Spleen (tissue), 11 donors: ENCODE measurements at regions not wholly inside any gene's neighbourhood (a gene's known extent, or its start where the extent isn't known, plus 50 kb on each side); places are given as distances from the start of the nearest gene placed in this dataset.
A peak's percentile ranks its signal among the peaks of the same experiment; 100 is the strongest.

Experiments
- DNase-seq: peaks from one replicate; pipeline ENCODE4 v3.0.0-alpha.2; 2020
- H3K27ac ChIP-seq, 8 donors: fragments of 200-600 bp; sonication (generic) in 7 of 8; 1 replicate in 4 of 8; 2 replicates in 4 of 8; pipeline versions ENCODE4 v1.5.0 to v1.8.0; 2016 to 2021; ENCODE audit warnings: inconsistent platforms in 4 of 8, mild to moderate bottlenecking in 4 of 8, moderate library complexity in 1 of 8
- H3K27me3 ChIP-seq, 7 donors: fragments of 200-600 bp; sonication (generic) in 6 of 7; replicated peaks in 1 of 7; 1 replicate in 4 of 7; 2 replicates in 3 of 7; pipeline versions ENCODE4 v1.5.0 to v1.8.0; 2016 to 2021; ENCODE audit warnings: inconsistent platforms in 3 of 7, mild to moderate bottlenecking in 1 of 7
- H3K36me3 ChIP-seq, 6 donors: fragments of 200-600 bp; sonication (generic) in 5 of 6; 1 replicate in 4 of 6; 2 replicates in 2 of 6; pipeline versions ENCODE4 v1.5.0 to v1.8.0; 2016 to 2021; ENCODE audit warnings: inconsistent platforms in 2 of 6
- H3K4me1 ChIP-seq, 6 donors: fragments of 200-600 bp; sonication (generic) in 5 of 6; 1 replicate in 3 of 6; 2 replicates in 3 of 6; pipeline versions ENCODE4 v1.5.0 to v1.8.0; 2016 to 2021; ENCODE audit warnings: inconsistent platforms in 3 of 6
- H3K4me3 ChIP-seq, 8 donors: fragments of 200-600 bp; sonication (generic) in 7 of 8; 1 replicate in 4 of 8; 2 replicates in 4 of 8; pipeline versions ENCODE4 v1.5.0 to v1.8.0; 2016 to 2021; ENCODE audit warnings: inconsistent platforms in 4 of 8, mild to moderate bottlenecking in 4 of 8, moderate library complexity in 2 of 8
- H3K9me3 ChIP-seq, 8 donors: fragments of 200-600 bp; sonication (generic) in 7 of 8; 1 replicate in 4 of 8; 2 replicates in 4 of 8; pipeline versions ENCODE4 v1.5.0 to v1.8.0; 2016 to 2021; ENCODE audit warnings: inconsistent platforms in 4 of 8
- CTCF ChIP-seq, 11 experiments: fragments of 200-600 bp in 7 of 11; fragments of 450-650 bp in 4 of 11; sonication (generic) in 4 of 11; IDR thresholded peaks in 8 of 11; conservative IDR thresholded peaks in 3 of 11; 1 replicate in 7 of 11; 2 replicates in 4 of 11; pipeline versions ENCODE4 v1.4.0 to v1.8.0; 2016 to 2021; ENCODE audit warnings: antibody characterized with exemption in 11 of 11, inconsistent platforms in 4 of 11, mild to moderate bottlenecking in 1 of 11
- POLR2A ChIP-seq, 3 donors: fragments of 450-650 bp; IDR thresholded peaks; one replicate each; pipeline ENCODE4 v1.5.1; 2017; ENCODE audit warnings: antibody characterized with exemption in 3 of 3, mild to moderate bottlenecking in 1 of 3
- POLR2AphosphoS5 ChIP-seq, 3 donors: sonication (generic); formaldehyde crosslinking; IDR thresholded peaks; one replicate each; pipeline ENCODE4 v1.5.1; 2017; ENCODE audit warnings: antibody characterized with exemption in 3 of 3
- WGBS, 5 donors: extraction: QIAGEN DNeasy Blood & Tissue Kit in 3 of 5; methylation state at CpG; one replicate each; pipeline versions ENCODE4 v1.1.5 to v1.1.7; 2013 to 2018; 5-methylcytosine and 5-hydroxymethylcytosine counted together
- intact Hi-C: fragments of 100-400 bp; cut with DNase I; formaldehyde crosslinking; loops from one replicate; pipeline ENCODE4 v1.15.0; 2023; ENCODE audit warnings: low total_unique reads
- donor health status: healthy with polysubstance abuse.
- donor health status: DM: no; HTN: no; CAD: no; lungs with moderate emphysema.
- donor health status: DM: no; HTN: no; CAD: no.
- donor health status: Bipolar disorder and iron deficiency.
- donor health status: healthy.
- donor health status: DM: no; HTN: no; CAD: no.
- donor health status: DM: yes; HTN: yes; CAD: no.

GRCh38 chr5:93890657-93891056, 149.3 kb upstream of the POU5F2 start:
- intact Hi-C loops, result no loop called here
- Histone ChIP-seq H3K27ac (no peak overlapping the region), H3K9me3 (no peaks in the 10 kb centered on the region), H3K4me1 (peaks cover 0 to 17% (median 5%) of the 10 kb centered on the region in 6 donors), H3K4me3 (no peak overlapping the region), H3K36me3 (peaks cover 0 to 4% (median 0%) of the 10 kb centered on the region in 6 donors), H3K27me3 (no peaks in the 10 kb centered on the region)
- 70 to 75% (median 72%) methylated on average over 4 of the region's 4 CpGs for WGBS, 5 donors
- no peak for DNase-seq
- TF ChIP-seq POLR2A (IDR thresholded peaks at IDR 0.05) (no peak), POLR2AphosphoS5 (IDR thresholded peaks at IDR 0.05) (no peak), CTCF (IDR thresholded peaks at IDR 0.05 in 8 of 11, conservative IDR thresholded peaks at IDR 0.05 in 3 of 11) (no peak)

- intact Hi-C loops, result no loop called here
- Histone ChIP-seq H3K9me3 (no peaks in the 10 kb centered on the region), H3K4me3 (no peak overlapping the region), H3K27me3 (no peaks in the 10 kb centered on the region), H3K27ac (peak overlapping the region in 2 of 8 donors; percentile 9 to 39), H3K36me3 (no peaks in the 10 kb centered on the region), H3K4me1 (peaks cover 0 to 17% (median 5%) of the 10 kb centered on the region in 6 donors)
- 87 to 96% (median 91%) methylated on average over 1 of the region's 1 CpG for WGBS, 5 donors
- no peak for TF ChIP-seq POLR2AphosphoS5 (IDR thresholded peaks at IDR 0.05)
- TF ChIP-seq POLR2A (IDR thresholded peaks at IDR 0.05), result no peak
- TF ChIP-seq CTCF (IDR thresholded peaks at IDR 0.05 in 8 of 11, conservative IDR thresholded peaks at IDR 0.05 in 3 of 11), result no peak
- no peak for DNase-seq
Measured at GRCh38 chr5:93887678-93888077, 146.3 kb upstream of the POU5F2 start.

GRCh38 chr5:93886917-93887361, 145.5 kb upstream of the POU5F2 start:
- Histone ChIP-seq H3K9me3 (no peaks in the 10 kb centered on the region), H3K27ac (peak overlapping the region in 4 of 8 donors; percentile 4 to 39 (median 10)), H3K4me3 (peak overlapping the region in 2 of 8 donors; percentile 9 to 37), H3K27me3 (no peaks in the 10 kb centered on the region), H3K4me1 (peaks cover 0 to 17% (median 5%) of the 10 kb centered on the region in 6 donors), H3K36me3 (no peaks in the 10 kb centered on the region)
- intact Hi-C loops, result no loop called here
- WGBS, 5 donors, result 2 to 14% (median 7%) methylated on average over 1 of the region's 1 CpG
- TF ChIP-seq POLR2A (IDR thresholded peaks at IDR 0.05) (no peak), CTCF (IDR thresholded peaks at IDR 0.05 in 8 of 11, conservative IDR thresholded peaks at IDR 0.05 in 3 of 11) (no peak), POLR2AphosphoS5 (IDR thresholded peaks at IDR 0.05) (no peak)
- DNase-seq, result no peak

GRCh38 chr5:93886098-93886806, 144.9 kb upstream of the POU5F2 start:
- WGBS, 5 donors, result 90 to 95% (median 94%) methylated on average over 7 of the region's 7 CpGs
- TF ChIP-seq POLR2A (IDR thresholded peaks at IDR 0.05) (no peak), CTCF (IDR thresholded peaks at IDR 0.05 in 8 of 11, conservative IDR thresholded peaks at IDR 0.05 in 3 of 11) (no peak), POLR2AphosphoS5 (IDR thresholded peaks at IDR 0.05) (no peak)
- Histone ChIP-seq H3K9me3 (no peaks in the 10 kb centered on the region), H3K27ac (peak overlapping the region in 3 of 8 donors; percentile 4 to 39 (median 9)), H3K27me3 (no peaks in the 10 kb centered on the region), H3K4me3 (no peak overlapping the region), H3K36me3 (peaks cover 0 to 1% (median under 1%) of the 10 kb centered on the region in 6 donors), H3K4me1 (peaks cover 0 to 17% (median 5%) of the 10 kb centered on the region in 6 donors)
- no peak for DNase-seq
- intact Hi-C loops, result no loop called here
